ENCODE measurements at regions not wholly inside any gene's neighbourhood (a gene's known extent, or its start where the extent isn't known, plus 50 kb on each side); places are given as distances from the start of the nearest gene placed in this dataset.

DNA sequence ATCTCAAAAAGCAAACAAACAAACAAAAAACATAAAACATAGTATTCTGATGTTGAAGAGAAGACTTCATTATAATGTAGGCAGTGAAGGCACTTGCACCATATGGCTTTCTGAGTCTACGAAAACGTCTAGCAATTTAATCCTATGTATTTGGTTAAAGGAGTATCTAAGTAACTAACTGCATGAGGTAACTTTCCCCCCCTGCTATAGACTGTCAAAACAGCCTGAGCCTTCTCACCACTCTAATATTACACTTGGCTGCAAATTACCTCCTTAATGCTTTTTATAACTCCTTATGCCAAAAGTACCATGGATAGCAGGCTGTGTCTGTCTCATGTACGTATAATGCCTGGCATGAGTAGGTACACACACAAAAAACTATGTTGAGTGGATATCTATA is 607.6 kb upstream of the FLRT2 start:
- intact Hi-C loops (cut with micrococcal nuclease) = no loop called here
- Histone ChIP-seq H3K9me3 (replicated peaks in 1 of 2; ENCODE audit: control insufficient read depth in 1 of 2, insufficient read depth in 1 of 2, low read length in 2 of 2) (peaks cover 0 to 4% of the 10 kb centered on the region in 2 donors), H3K4me1 (ENCODE audit: control insufficient read depth in 1 of 2, insufficient read depth in 2 of 2, low read length in 2 of 2) (no peaks in the 10 kb centered on the region), H3K4me3 (replicated peaks in 1 of 3; ENCODE audit: low read depth in 2 of 3, low read length in 3 of 3) (no peak overlapping the region), H3K79me2 (ENCODE audit: insufficient read depth, low read length) (no peaks in the 10 kb centered on the region), H3K36me3 (replicated peaks in 1 of 2; ENCODE audit: control insufficient read depth in 1 of 2, insufficient read depth in 2 of 2, low read length in 2 of 2) (no peaks in the 10 kb centered on the region), H3K27ac (ENCODE audit: low read depth in 1 of 2, low read length in 2 of 2) (no peak overlapping the region), H3K4me2 (replicated peaks; ENCODE audit: extremely low read depth, low read length, poor library complexity, severe bottlenecking) (no peak overlapping the region), H4K20me1 (ENCODE audit: insufficient read depth, low read length) (no peaks in the 10 kb centered on the region), H3K9ac (ENCODE audit: insufficient read depth, low read length, poor library complexity, severe bottlenecking) (no peak overlapping the region), H3K27me3 (ENCODE audit: control insufficient read depth in 2 of 2, insufficient read depth in 2 of 2, low read length in 2 of 2) (no peaks in the 10 kb centered on the region), H2AFZ (ENCODE audit: insufficient read depth, low read depth, low read length, poor library complexity, severe bottlenecking) (no peak overlapping the region)
- Mint-ChIP-seq H3K4me3 (no peak overlapping the region), H3K27ac (no peak overlapping the region), H3K4me1 (no peaks in the 10 kb centered on the region), H3K9me3 (peaks cover 0 to 6% (median 0%) of the 10 kb centered on the region in 7 donors), H3K27me3 (ENCODE audit: low read depth in 3 of 3) (no peaks in the 10 kb centered on the region), H3K36me3 (no peaks in the 10 kb centered on the region)
- TF ChIP-seq, protein P1, sequence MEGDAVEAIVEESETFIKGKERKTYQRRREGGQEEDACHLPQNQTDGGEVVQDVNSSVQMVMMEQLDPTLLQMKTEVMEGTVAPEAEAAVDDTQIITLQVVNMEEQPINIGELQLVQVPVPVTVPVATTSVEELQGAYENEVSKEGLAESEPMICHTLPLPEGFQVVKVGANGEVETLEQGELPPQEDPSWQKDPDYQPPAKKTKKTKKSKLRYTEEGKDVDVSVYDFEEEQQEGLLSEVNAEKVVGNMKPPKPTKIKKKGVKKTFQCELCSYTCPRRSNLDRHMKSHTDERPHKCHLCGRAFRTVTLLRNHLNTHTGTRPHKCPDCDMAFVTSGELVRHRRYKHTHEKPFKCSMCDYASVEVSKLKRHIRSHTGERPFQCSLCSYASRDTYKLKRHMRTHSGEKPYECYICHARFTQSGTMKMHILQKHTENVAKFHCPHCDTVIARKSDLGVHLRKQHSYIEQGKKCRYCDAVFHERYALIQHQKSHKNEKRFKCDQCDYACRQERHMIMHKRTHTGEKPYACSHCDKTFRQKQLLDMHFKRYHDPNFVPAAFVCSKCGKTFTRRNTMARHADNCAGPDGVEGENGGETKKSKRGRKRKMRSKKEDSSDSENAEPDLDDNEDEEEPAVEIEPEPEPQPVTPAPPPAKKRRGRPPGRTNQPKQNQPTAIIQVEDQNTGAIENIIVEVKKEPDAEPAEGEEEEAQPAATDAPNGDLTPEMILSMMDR (IDR thresholded peaks at IDR 0.05) = no peak
- WGBS (ENCODE audit: insufficient coverage) = no CpG with 5 or more reads among the region's 3 CpGs
- no peak for DNase-seq

DNA sequence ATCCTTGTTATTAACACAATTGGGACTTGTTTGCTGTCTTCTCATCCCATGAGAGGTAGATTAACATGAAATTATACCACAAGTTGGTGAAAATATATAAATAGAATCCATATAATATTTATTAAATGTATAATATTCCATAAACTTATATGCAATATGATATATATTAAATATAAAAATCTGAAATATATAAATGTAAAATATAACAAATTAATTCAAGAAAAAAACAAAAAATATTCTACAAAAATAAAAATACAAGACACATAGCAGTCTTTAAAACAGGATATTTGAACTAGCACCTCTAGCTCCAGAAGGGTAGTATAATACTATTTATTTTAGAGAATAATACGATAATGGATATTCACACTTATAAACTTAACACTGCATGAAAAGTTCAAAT is 603.3 kb upstream of the FLRT2 start:
- Histone ChIP-seq H3K36me3 (replicated peaks in 1 of 2; ENCODE audit: control insufficient read depth in 1 of 2, insufficient read depth in 2 of 2, low read length in 2 of 2) (no peaks in the 10 kb centered on the region), H3K4me2 (replicated peaks; ENCODE audit: extremely low read depth, low read length, poor library complexity, severe bottlenecking) (no peak overlapping the region), H4K20me1 (ENCODE audit: insufficient read depth, low read length) (no peaks in the 10 kb centered on the region), H2AFZ (ENCODE audit: insufficient read depth, low read depth, low read length, poor library complexity, severe bottlenecking) (no peak overlapping the region), H3K27ac (ENCODE audit: low read depth in 1 of 2, low read length in 2 of 2) (no peak overlapping the region), H3K27me3 (ENCODE audit: control insufficient read depth in 2 of 2, insufficient read depth in 2 of 2, low read length in 2 of 2) (no peaks in the 10 kb centered on the region), H3K79me2 (ENCODE audit: insufficient read depth, low read length) (no peaks in the 10 kb centered on the region), H3K4me3 (replicated peaks in 1 of 3; ENCODE audit: low read depth in 2 of 3, low read length in 3 of 3) (no peak overlapping the region), H3K9ac (ENCODE audit: insufficient read depth, low read length, poor library complexity, severe bottlenecking) (no peak overlapping the region), H3K4me1 (ENCODE audit: control insufficient read depth in 1 of 2, insufficient read depth in 2 of 2, low read length in 2 of 2) (no peaks in the 10 kb centered on the region), H3K9me3 (replicated peaks in 1 of 2; ENCODE audit: control insufficient read depth in 1 of 2, insufficient read depth in 1 of 2, low read length in 2 of 2) (peaks cover 0 to 4% of the 10 kb centered on the region in 2 donors)
- WGBS (ENCODE audit: insufficient coverage) = no CpG with 5 or more reads among the region's 1 CpG
- H3K4me3 Mint-ChIP-seq = no peak overlapping the region
- H3K4me1 Mint-ChIP-seq = no peaks in the 10 kb centered on the region
- intact Hi-C loops (cut with micrococcal nuclease) = no loop called here
- no peak for DNase-seq
- TF ChIP-seq, protein P1 (IDR thresholded peaks at IDR 0.05) = no peak
- H3K36me3 Mint-ChIP-seq = no peaks in the 10 kb centered on the region
- peaks cover 0 to 6% (median 0%) of the 10 kb centered on the region in 7 donors for H3K9me3 Mint-ChIP-seq
- H3K27me3 Mint-ChIP-seq (ENCODE audit: low read depth in 3 of 3) = no peaks in the 10 kb centered on the region
- H3K27ac Mint-ChIP-seq = no peak overlapping the region

All from CD14-positive monocyte (primary cell).